H9 (cell line): ENCODE measurements at regions not wholly inside any gene's neighbourhood (a gene's known extent, or its start where the extent isn't known, plus 50 kb on each side); places are given as distances from the start of the nearest gene placed in this dataset.

ENCODE experiments used
- DNase-seq: peaks from one replicate; pipeline ENCODE4 v3.0.0-alpha.2; 2017
- H2AFZ ChIP-seq: one replicate; pipeline ENCODE4 v1.6.1; 2013; ENCODE audit warnings: mild to moderate bottlenecking, low read length, control low read depth, moderate library complexity
- H2AK5ac ChIP-seq: 2 replicates; pipeline ENCODE4 v1.6.1; 2013; ENCODE audit warnings: low read length, control low read depth, mixed read lengths; ENCODE audit not compliant: insufficient read length
- H2BK120ac ChIP-seq: one replicate; pipeline ENCODE4 v1.6.1; 2013; ENCODE audit warnings: low read depth, mild to moderate bottlenecking, low read length, control low read depth, inconsistent platforms; ENCODE audit not compliant: poor library complexity, severe bottlenecking
- H2BK12ac ChIP-seq: 2 replicates; pipeline ENCODE4 v1.6.1; 2013; ENCODE audit warnings: low read length, control low read depth, mixed read lengths, low read depth; ENCODE audit not compliant: insufficient read length
- H2BK15ac ChIP-seq: 2 replicates; pipeline ENCODE4 v1.6.1; 2013; ENCODE audit warnings: low read depth, low read length, control low read depth
- H2BK20ac ChIP-seq: one replicate; pipeline ENCODE4 v1.6.1; 2013; ENCODE audit warnings: low read depth, mild to moderate bottlenecking, low read length, control low read depth, inconsistent platforms; ENCODE audit not compliant: poor library complexity, severe bottlenecking
- H2BK5ac ChIP-seq: 2 replicates; pipeline ENCODE4 v1.6.1; 2013; ENCODE audit warnings: low read length, control low read depth, mixed read lengths; ENCODE audit not compliant: insufficient read length
- H3K14ac ChIP-seq: 2 replicates; pipeline ENCODE4 v1.6.1; 2013; ENCODE audit warnings: low read length, control low read depth; ENCODE audit not compliant: insufficient read depth
- H3K18ac ChIP-seq: 2 replicates; pipeline ENCODE4 v1.6.1; 2013; ENCODE audit warnings: low read depth, mild to moderate bottlenecking, mixed read lengths, low read length, control low read depth; ENCODE audit not compliant: insufficient read length
- H3K23ac ChIP-seq: 2 replicates; pipeline ENCODE4 v1.6.1; 2013; ENCODE audit warnings: low read length, control low read depth, mixed read lengths, low read depth; ENCODE audit not compliant: insufficient read length
- H3K23me2 ChIP-seq: 2 replicates; pipeline ENCODE4 v1.6.1; 2013; ENCODE audit warnings: low read depth, mild to moderate bottlenecking, mixed read lengths, low read length, control low read depth; ENCODE audit not compliant: insufficient read length, poor library complexity, severe bottlenecking
- H3K27ac ChIP-seq: 2 replicates; pipeline ENCODE4 v1.5.1; 2013; ENCODE audit warnings: low read length, control low read depth, mixed read lengths, low read depth; ENCODE audit not compliant: insufficient read length
- H3K27me3 ChIP-seq: 2 replicates; pipeline ENCODE4 v1.6.1; 2013; ENCODE audit warnings: low read length, control low read depth, inconsistent platforms; ENCODE audit not compliant: insufficient read depth
- H3K4ac ChIP-seq: 2 replicates; pipeline ENCODE4 v1.6.1; 2013; ENCODE audit warnings: low read depth, mild to moderate bottlenecking, control low read depth, inconsistent platforms, low read length, moderate library complexity
- H3K4me1 ChIP-seq: 2 replicates; pipeline ENCODE4 v1.6.1; 2013; ENCODE audit warnings: low read length, control low read depth, inconsistent platforms; ENCODE audit not compliant: insufficient read depth
- H3K4me2 ChIP-seq: 2 replicates; pipeline ENCODE4 v1.6.1; 2013; ENCODE audit warnings: low read length, control low read depth, mixed read lengths; ENCODE audit not compliant: insufficient read length, insufficient read depth
- H3K56ac ChIP-seq: 2 replicates; pipeline ENCODE4 v1.6.1; 2013; ENCODE audit warnings: low read depth, mild to moderate bottlenecking, mixed read lengths, low read length, control low read depth; ENCODE audit not compliant: insufficient read length
- H3K79me1 ChIP-seq: 2 replicates; pipeline ENCODE4 v1.6.1; 2013; ENCODE audit warnings: low read depth, mild to moderate bottlenecking, moderate library complexity, low read length, control low read depth, inconsistent platforms; ENCODE audit not compliant: insufficient read depth, poor library complexity, severe bottlenecking
- H3K79me2 ChIP-seq: 2 replicates; pipeline ENCODE4 v1.6.1; 2013; ENCODE audit warnings: low read length, control low read depth, inconsistent platforms; ENCODE audit not compliant: insufficient read depth
- H3K9ac ChIP-seq: 2 replicates; pipeline ENCODE4 v1.6.1; 2013; ENCODE audit warnings: low read length, control low read depth, mixed read lengths; ENCODE audit not compliant: insufficient read length; ENCODE audit errors: extremely low read depth
- H3K9me3 ChIP-seq: one replicate; pipeline ENCODE4 v1.6.1; 2013; ENCODE audit warnings: low read depth, low read length, inconsistent platforms; ENCODE audit not compliant: control insufficient read depth
- H3T11ph ChIP-seq: one replicate; pipeline ENCODE4 v1.6.1; 2013; ENCODE audit warnings: mild to moderate bottlenecking, low read length, control low read depth, inconsistent platforms
- H4K20me1 ChIP-seq: one replicate; pipeline ENCODE4 v1.6.1; 2013; ENCODE audit not compliant: control insufficient read depth, insufficient read length, insufficient read depth
- H4K5ac ChIP-seq: 2 replicates; pipeline ENCODE4 v1.6.1; 2013; ENCODE audit warnings: low read depth, mild to moderate bottlenecking, mixed read lengths, low read length, control low read depth; ENCODE audit not compliant: insufficient read length
- H4K8ac ChIP-seq: replicated peaks from 2 replicates; pipeline ENCODE4 v1.6.1; 2013; ENCODE audit warnings: low read length, control low read depth, mixed read lengths, low read depth; ENCODE audit not compliant: insufficient read length
- H4K91ac ChIP-seq: 2 replicates; pipeline ENCODE4 v1.6.1; 2013; ENCODE audit warnings: low read depth, mild to moderate bottlenecking, moderate library complexity, mixed read lengths, low read length, control low read depth; ENCODE audit not compliant: insufficient read length
- H3K27ac Mint-ChIP-seq, 3 experiments: 2 replicates in 2 of 3; 3 replicates in 1 of 3; pipeline ENCODE4 v1.8.0; 2020 to 2021; ENCODE audit warnings: mixed read lengths in 3 of 3, mild to moderate bottlenecking in 1 of 3, moderate library complexity in 1 of 3
- H3K27me3 Mint-ChIP-seq: 2 replicates; pipeline ENCODE4 v1.8.0; 2021; ENCODE audit warnings: low read depth, mild to moderate bottlenecking, moderate library complexity, mixed read lengths
- H3K36me3 Mint-ChIP-seq, 3 experiments: 2 replicates in 2 of 3; 3 replicates in 1 of 3; pipeline ENCODE4 v1.8.0; 2020 to 2021; ENCODE audit warnings: low read depth in 3 of 3, mixed read lengths in 3 of 3; ENCODE audit not compliant: insufficient read depth in 1 of 3
- H3K4me1 Mint-ChIP-seq, 2 experiments: 2 replicates each; pipeline ENCODE4 v1.8.0; 2020; ENCODE audit warnings: mixed read lengths in 2 of 2
- H3K4me3 Mint-ChIP-seq, 2 experiments: 2 replicates in 1 of 2; 3 replicates in 1 of 2; pipeline ENCODE4 v1.8.0; 2020 to 2021; ENCODE audit warnings: mild to moderate bottlenecking in 2 of 2, mixed read lengths in 2 of 2, moderate library complexity in 1 of 2
- H3K9me3 Mint-ChIP-seq, 2 experiments: 2 replicates in 1 of 2; 3 replicates in 1 of 2; pipeline ENCODE4 v1.8.0; 2020; ENCODE audit warnings: mild to moderate bottlenecking in 2 of 2, mixed read lengths in 2 of 2, moderate library complexity in 1 of 2
- WGBS: extraction: QIAGEN DNeasy Blood & Tissue Kit; methylation state at CpG from one replicate; pipeline ENCODE4 v1.1.7; 2013; ENCODE audit warnings: missing lambda C conversion rate, low lambda C conversion rate, mixed read lengths; ENCODE audit not compliant: insufficient read length; ENCODE audit errors: extremely low coverage; 5-methylcytosine and 5-hydroxymethylcytosine counted together
- TF ChIP-seq, protein P1 (sequence below): fragments of 200-600 bp; sonication (generic); conservative IDR thresholded peaks from 3 replicates; pipeline ENCODE4 v1.8.0; 2021; ENCODE audit warnings: antibody characterized with exemption, mild to moderate bottlenecking

DNA sequence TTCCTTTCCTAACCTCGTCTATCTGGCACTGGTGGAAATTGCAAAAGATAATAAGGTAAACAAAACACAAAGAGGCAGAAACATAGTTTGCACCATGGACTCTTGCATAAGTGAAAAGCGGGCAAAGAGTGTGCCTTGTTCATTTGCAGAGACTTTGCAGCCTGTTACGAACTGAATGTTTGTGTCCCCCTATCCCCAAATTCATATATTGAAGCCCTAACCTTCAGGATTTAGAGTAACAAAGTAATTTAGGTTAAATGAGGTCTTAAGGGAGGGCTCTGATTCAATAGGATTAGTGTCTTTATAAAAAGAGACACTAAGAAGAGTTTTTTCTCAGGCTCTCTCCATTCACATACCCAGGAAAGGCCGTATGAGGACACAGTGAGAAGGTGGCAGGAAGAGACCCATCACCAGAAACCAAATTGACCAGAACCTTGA lies 52.1 kb upstream of the FAM169A start:
- TF ChIP-seq, protein P1, sequence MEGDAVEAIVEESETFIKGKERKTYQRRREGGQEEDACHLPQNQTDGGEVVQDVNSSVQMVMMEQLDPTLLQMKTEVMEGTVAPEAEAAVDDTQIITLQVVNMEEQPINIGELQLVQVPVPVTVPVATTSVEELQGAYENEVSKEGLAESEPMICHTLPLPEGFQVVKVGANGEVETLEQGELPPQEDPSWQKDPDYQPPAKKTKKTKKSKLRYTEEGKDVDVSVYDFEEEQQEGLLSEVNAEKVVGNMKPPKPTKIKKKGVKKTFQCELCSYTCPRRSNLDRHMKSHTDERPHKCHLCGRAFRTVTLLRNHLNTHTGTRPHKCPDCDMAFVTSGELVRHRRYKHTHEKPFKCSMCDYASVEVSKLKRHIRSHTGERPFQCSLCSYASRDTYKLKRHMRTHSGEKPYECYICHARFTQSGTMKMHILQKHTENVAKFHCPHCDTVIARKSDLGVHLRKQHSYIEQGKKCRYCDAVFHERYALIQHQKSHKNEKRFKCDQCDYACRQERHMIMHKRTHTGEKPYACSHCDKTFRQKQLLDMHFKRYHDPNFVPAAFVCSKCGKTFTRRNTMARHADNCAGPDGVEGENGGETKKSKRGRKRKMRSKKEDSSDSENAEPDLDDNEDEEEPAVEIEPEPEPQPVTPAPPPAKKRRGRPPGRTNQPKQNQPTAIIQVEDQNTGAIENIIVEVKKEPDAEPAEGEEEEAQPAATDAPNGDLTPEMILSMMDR, result no peak
- no peak overlapping the region for H2BK20ac ChIP-seq
- H3K27ac ChIP-seq, result no peak overlapping the region
- H3K4ac ChIP-seq, result no peak overlapping the region
- no peaks in the 10 kb centered on the region for H3K36me3 Mint-ChIP-seq
- peaks cover 7 to 8% of the 10 kb centered on the region in 2 experiments; a peak in 4 of 5 replicates for H3K9me3 Mint-ChIP-seq
- no peak overlapping the region for H4K8ac ChIP-seq
- H4K20me1 ChIP-seq, result no peaks in the 10 kb centered on the region
- no peak overlapping the region for H3K4me3 Mint-ChIP-seq
- no peaks in the 10 kb centered on the region for H3K79me2 ChIP-seq
- H3T11ph ChIP-seq, result no peak overlapping the region
- H2BK15ac ChIP-seq, result no peak overlapping the region
- no peak overlapping the region for H3K27ac Mint-ChIP-seq
- H3K9ac ChIP-seq, result no peak overlapping the region
- H2AFZ ChIP-seq, result no peak overlapping the region
- no CpG with 5 or more reads among the region's 4 CpGs for WGBS
- no peaks in the 10 kb centered on the region for H3K79me1 ChIP-seq
- no peak overlapping the region for H4K91ac ChIP-seq
- no peak overlapping the region for H3K18ac ChIP-seq
- H3K23ac ChIP-seq, result no peak overlapping the region
- 0 out of 4 replicates have a peak, but pooled peaks cover 0 to 2% of the 10 kb centered on the region in 2 experiments for H3K4me1 Mint-ChIP-seq
- no peaks in the 10 kb centered on the region for H3K4me1 ChIP-seq
- no peak overlapping the region for H3K14ac ChIP-seq
- no peaks in the 10 kb centered on the region for H3K27me3 Mint-ChIP-seq
- no peak overlapping the region for H2AK5ac ChIP-seq
- no peak overlapping the region for H2BK5ac ChIP-seq
- no peak overlapping the region for H3K56ac ChIP-seq
- no peaks in the 10 kb centered on the region for H3K9me3 ChIP-seq
- H3K4me2 ChIP-seq, result no peak overlapping the region
- H4K5ac ChIP-seq, result no peak overlapping the region
- no peaks in the 10 kb centered on the region for H3K27me3 ChIP-seq
- H2BK12ac ChIP-seq, result no peak overlapping the region
- no peaks in the 10 kb centered on the region for H3K23me2 ChIP-seq
- DNase-seq, result no peak
- H2BK120ac ChIP-seq, result no peak overlapping the region
